ENCODE measurements at regions not wholly inside any gene's neighbourhood (a gene's known extent, or its start where the extent isn't known, plus 50 kb on each side); places are given as distances from the start of the nearest gene placed in this dataset.
A peak's percentile ranks its signal among the peaks of the same experiment; 100 is the strongest.
"Not testable (repeated sequence)": the region's sequence is repeated elsewhere in the genome, so short reads cannot be mapped to it uniquely, and the experiment has no call there.

DNA sequence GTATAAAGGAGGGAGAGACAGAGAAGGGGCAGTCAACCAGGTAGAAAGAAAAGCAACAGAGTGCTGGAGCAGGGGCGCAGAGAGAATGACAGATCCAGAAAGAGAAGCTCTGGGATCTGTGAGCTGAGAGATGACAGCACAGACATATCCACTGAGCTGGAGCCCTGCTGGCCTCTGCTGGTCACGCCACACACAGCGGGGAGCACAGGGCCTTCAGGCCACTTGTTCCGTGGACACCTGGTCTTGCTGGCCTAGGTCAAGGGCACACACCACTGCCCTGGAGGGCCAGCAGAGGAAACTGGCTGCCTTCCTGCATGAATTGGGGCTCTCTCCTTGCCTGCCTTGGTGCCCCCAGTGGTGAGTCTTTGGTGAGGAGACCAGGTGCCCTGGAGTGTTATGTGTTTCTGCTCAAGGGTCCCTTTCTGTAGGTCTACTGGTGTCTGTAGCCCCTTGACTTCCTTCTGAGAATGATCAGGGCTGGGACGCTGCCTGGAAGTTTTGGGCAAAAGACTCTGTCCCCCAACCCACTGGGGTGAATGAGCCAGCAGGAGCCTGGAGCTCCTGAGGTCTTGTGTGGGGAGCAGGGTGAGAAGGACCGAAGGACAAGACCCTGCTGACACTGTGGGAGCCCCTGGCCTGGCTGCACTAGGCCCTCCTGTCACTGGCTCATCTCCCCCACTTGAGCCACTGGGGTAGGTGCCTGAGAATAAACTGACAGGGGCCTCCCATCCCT lies 59.2 kb upstream of the ADAMTS2 start:
- TF ChIP-seq POLR2A (IDR thresholded peaks at IDR 0.05) = no peak
- TF ChIP-seq, protein P1, sequence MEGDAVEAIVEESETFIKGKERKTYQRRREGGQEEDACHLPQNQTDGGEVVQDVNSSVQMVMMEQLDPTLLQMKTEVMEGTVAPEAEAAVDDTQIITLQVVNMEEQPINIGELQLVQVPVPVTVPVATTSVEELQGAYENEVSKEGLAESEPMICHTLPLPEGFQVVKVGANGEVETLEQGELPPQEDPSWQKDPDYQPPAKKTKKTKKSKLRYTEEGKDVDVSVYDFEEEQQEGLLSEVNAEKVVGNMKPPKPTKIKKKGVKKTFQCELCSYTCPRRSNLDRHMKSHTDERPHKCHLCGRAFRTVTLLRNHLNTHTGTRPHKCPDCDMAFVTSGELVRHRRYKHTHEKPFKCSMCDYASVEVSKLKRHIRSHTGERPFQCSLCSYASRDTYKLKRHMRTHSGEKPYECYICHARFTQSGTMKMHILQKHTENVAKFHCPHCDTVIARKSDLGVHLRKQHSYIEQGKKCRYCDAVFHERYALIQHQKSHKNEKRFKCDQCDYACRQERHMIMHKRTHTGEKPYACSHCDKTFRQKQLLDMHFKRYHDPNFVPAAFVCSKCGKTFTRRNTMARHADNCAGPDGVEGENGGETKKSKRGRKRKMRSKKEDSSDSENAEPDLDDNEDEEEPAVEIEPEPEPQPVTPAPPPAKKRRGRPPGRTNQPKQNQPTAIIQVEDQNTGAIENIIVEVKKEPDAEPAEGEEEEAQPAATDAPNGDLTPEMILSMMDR (IDR thresholded peaks at IDR 0.05) = peak in 3 of 4 experiments; percentile 32 to 54 (median 33)
- no peak for TF ChIP-seq POLR2AphosphoS5 (IDR thresholded peaks at IDR 0.05)
- H3K36me3 ChIP-seq = no peaks in the 10 kb centered on the region
- no peaks in the 10 kb centered on the region for H3K27me3 ChIP-seq
- H3K27ac ChIP-seq = no peak overlapping the region
- H3K4me1 ChIP-seq = peaks cover 0 to 14% (median 0%) of the 10 kb centered on the region in 3 donors
- H3K4me3 ChIP-seq = no peak overlapping the region
- H3K9me3 ChIP-seq = peaks cover 0 to 22% (median 0%) of the 10 kb centered on the region in 3 donors
- no peak for ATAC-seq
- 96% methylated on average over 3 of the region's 6 CpGs; no CpG with 5 or more reads in 1 of the 2 donors for WGBS, 2 donors (ENCODE audit: low coverage in 1 of 2)

GRCh38 chr5:179403426-179404147 lies 58.3 kb upstream of the ADAMTS2 start:
- Histone ChIP-seq H3K27me3 (no peaks in the 10 kb centered on the region), H3K27ac (no peak overlapping the region), H3K4me3 (no peak overlapping the region), H3K4me1 (peaks cover 0 to 14% (median 0%) of the 10 kb centered on the region in 3 donors), H3K9me3 (peaks cover 0 to 31% (median 0%) of the 10 kb centered on the region in 3 donors), H3K36me3 (no peaks in the 10 kb centered on the region)
- WGBS, 2 donors (ENCODE audit: low coverage in 1 of 2) = 50 to 83% methylated on average over 1 to 2 of the region's 6 CpGs
- TF ChIP-seq POLR2A (IDR thresholded peaks at IDR 0.05) (no peak), EP300 (IDR thresholded peaks at IDR 0.05) (no peak), POLR2AphosphoS5 (IDR thresholded peaks at IDR 0.05) (no peak)
- TF ChIP-seq, protein P1 (IDR thresholded peaks at IDR 0.05) = no peak
- ATAC-seq = no peak

DNA sequence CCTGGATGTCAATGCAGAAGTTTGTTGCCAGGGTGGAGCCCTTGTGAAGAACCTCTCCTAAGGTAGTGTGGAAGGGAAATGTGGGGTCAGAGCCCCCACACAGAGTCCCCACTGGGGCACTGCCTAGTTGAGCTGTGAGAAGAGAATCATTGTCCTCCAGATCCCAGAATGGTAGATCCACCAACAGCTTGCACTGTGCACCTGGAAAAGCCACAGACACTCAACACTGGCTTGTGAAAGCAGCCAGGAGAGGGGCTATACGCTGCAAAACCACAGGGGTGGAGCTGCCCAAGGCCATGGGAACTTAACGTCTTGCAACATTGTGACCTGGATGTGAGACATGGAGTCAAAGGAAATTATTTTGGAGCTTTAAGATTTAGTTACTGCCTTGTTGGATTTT lies 55.2 kb upstream of the ADAMTS2 start:
- not testable (repeated sequence) for H3K4me1 ChIP-seq, H3K27ac ChIP-seq, H3K27me3 ChIP-seq, H3K36me3 ChIP-seq, H3K4me3 ChIP-seq, ATAC-seq
- peaks cover 0 to 33% (median 0%) of the 10 kb centered on the region in 3 donors for H3K9me3 ChIP-seq
- 100% methylated on average over 1 of the region's 2 CpGs; no CpG with 5 or more reads in 1 of the 2 donors for WGBS, 2 donors (ENCODE audit: low coverage in 1 of 2)

DNA sequence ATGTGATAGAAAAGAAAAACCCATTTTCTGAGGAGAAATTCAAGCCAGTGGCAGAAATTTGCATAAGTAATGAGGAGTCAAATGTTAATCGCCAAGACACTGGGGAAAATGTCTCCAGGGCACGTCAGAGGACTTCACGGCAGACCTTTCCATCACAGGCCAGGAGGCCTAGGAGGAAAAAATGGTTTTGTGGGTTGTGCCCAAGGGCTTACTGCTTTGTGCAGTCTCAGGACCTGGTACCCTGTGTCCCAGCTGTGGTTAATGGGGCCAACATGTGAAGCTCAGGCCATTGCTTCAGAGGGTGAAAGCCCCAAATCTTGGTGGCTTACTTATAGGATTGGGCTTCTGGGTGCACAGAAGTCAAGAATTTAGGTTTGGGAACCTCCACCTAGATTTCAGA lies 54.8 kb upstream of the ADAMTS2 start:
- H3K27me3 ChIP-seq = no peaks in the 10 kb centered on the region
- WGBS, 2 donors (ENCODE audit: low coverage in 1 of 2) = 50 to 60% methylated on average over 3 of the region's 3 CpGs
- peaks cover 0 to 33% (median 0%) of the 10 kb centered on the region in 3 donors for H3K9me3 ChIP-seq
- no peak overlapping the region for H3K4me3 ChIP-seq
- TF ChIP-seq POLR2AphosphoS5 (IDR thresholded peaks at IDR 0.05) = no peak
- no peak for TF ChIP-seq POLR2A (IDR thresholded peaks at IDR 0.05)
- TF ChIP-seq, protein P1 (IDR thresholded peaks at IDR 0.05) = no peak
- no peak for TF ChIP-seq EP300 (IDR thresholded peaks at IDR 0.05)
- no peaks in the 10 kb centered on the region for H3K36me3 ChIP-seq
- ATAC-seq = no peak
- H3K27ac ChIP-seq = no peak overlapping the region
- H3K4me1 ChIP-seq = no peaks in the 10 kb centered on the region

- H3K36me3 ChIP-seq, ATAC-seq, H3K4me1 ChIP-seq, H3K4me3 ChIP-seq, H3K27me3 ChIP-seq, H3K27ac ChIP-seq: not testable (repeated sequence)
- 86 to 95% methylated on average over 1 to 2 of the region's 2 CpGs for WGBS, 2 donors (ENCODE audit: low coverage in 1 of 2)
- peaks cover 0 to 33% (median 0%) of the 10 kb centered on the region in 3 donors for H3K9me3 ChIP-seq
These were observed 54.1 kb upstream of the ADAMTS2 start for GRCh38 chr5:179399327-179399726.

GRCh38 chr5:179397516-179397915 lies 52.3 kb upstream of the ADAMTS2 start:
- ATAC-seq = no peak
- H3K4me1 ChIP-seq = no peaks in the 10 kb centered on the region
- peaks cover 0 to 49% (median 0%) of the 10 kb centered on the region in 3 donors for H3K9me3 ChIP-seq
- H3K27me3 ChIP-seq = peaks cover 7% of the 10 kb centered on the region
- no peaks in the 10 kb centered on the region for H3K36me3 ChIP-seq
- WGBS, 2 donors (ENCODE audit: low coverage in 1 of 2) = 26 to 40% methylated on average over 1 to 3 of the region's 3 CpGs
- no peak overlapping the region for H3K27ac ChIP-seq
- TF ChIP-seq POLR2A (IDR thresholded peaks at IDR 0.05) = no peak
- TF ChIP-seq, protein P1 (IDR thresholded peaks at IDR 0.05) = no peak
- TF ChIP-seq POLR2AphosphoS5 (IDR thresholded peaks at IDR 0.05) = no peak
- no peak overlapping the region for H3K4me3 ChIP-seq

Data from gastroesophageal sphincter (tissue), 4 donors.